Choroid plexus epithelial cell (primary cell): ENCODE measurements at regions not wholly inside any gene's neighbourhood (a gene's known extent, or its start where the extent isn't known, plus 50 kb on each side); places are given as distances from the start of the nearest gene placed in this dataset.
"Not testable (repeated sequence)": the region's sequence is repeated elsewhere in the genome, so short reads cannot be mapped to it uniquely, and the experiment has no call there.

ENCODE experiments used
- DNase-seq: peaks from one replicate; pipeline ENCODE4 v3.0.0-alpha.2; 2010; ENCODE audit warnings: low read depth
- H3K4me3 ChIP-seq: 2 replicates; pipeline ENCODE4 v1.5.1; 2011; ENCODE audit warnings: low read depth, mild to moderate bottlenecking, control low read depth, low read length, moderate library complexity
- TF ChIP-seq, protein P1 (sequence below): conservative IDR thresholded peaks from 2 replicates; pipeline ENCODE4 v1.5.1; 2011; ENCODE audit warnings: low read depth, mild to moderate bottlenecking, control low read depth, inconsistent platforms, low read length, moderate library complexity

DNA sequence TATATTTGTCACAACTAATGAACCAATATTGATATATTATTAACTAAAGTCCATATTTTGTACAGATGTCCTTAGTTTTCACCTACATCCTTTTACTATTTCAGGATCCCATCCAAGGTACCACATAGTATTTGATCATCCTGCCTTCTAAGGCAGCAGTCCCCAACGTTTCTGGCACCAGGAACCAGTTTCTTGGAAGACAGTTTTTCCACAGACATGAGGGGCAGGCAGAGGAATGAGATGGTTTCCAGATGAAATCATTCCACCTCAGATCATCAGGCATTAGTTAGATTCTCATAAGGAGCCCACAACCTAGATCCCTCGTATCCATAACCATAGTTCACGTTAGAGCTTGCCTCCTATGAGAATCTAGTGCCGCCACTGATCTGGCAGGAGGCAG is 82.8 kb upstream of the BCL2L14 start:
- no peak overlapping the region for H3K4me3 ChIP-seq
- TF ChIP-seq, protein P1, sequence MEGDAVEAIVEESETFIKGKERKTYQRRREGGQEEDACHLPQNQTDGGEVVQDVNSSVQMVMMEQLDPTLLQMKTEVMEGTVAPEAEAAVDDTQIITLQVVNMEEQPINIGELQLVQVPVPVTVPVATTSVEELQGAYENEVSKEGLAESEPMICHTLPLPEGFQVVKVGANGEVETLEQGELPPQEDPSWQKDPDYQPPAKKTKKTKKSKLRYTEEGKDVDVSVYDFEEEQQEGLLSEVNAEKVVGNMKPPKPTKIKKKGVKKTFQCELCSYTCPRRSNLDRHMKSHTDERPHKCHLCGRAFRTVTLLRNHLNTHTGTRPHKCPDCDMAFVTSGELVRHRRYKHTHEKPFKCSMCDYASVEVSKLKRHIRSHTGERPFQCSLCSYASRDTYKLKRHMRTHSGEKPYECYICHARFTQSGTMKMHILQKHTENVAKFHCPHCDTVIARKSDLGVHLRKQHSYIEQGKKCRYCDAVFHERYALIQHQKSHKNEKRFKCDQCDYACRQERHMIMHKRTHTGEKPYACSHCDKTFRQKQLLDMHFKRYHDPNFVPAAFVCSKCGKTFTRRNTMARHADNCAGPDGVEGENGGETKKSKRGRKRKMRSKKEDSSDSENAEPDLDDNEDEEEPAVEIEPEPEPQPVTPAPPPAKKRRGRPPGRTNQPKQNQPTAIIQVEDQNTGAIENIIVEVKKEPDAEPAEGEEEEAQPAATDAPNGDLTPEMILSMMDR, result no peak
- DNase-seq, result no peak

DNA sequence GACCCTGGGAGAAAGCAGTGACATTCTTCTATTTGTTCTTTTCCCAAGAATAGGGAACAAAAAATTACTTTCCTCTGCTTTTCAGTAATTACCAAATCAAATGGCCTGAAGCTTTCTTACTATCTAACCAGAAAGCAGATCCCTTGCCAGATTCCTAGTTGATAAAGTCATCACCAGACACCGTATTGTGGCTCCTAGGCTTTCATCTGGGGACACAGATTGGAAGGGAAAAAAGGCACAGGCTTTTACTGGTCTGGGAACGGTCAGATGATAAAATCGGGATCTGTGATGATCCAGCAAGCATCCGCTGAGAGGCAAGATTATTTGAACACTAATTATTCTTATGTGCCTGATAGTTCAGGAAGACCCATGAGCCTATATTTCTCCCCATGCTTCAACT is 79.1 kb upstream of the BCL2L14 start:
- DNase-seq, result peak; percentile 9
- TF ChIP-seq, protein P1, result no peak
- H3K4me3 ChIP-seq, result no peak overlapping the region

DNA sequence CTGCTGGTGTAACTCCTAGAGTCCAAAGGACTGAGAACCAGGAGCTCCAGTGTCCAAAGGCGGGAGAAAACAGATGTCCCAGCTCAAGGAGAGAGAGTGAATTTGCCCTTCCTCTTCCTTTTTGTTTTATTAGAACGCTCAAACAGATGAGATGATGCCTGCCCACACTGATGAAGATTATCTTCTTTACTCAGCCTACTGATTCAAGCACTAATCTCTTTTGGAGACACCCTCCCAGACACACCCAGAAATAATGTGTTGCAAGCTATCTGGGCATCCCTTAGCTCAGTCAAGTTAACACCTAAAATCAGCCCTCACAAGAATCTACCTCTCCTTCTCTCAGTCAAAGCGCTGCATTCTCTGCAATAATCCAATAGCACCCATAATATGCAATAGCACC is 78.2 kb upstream of the BCL2L14 start:
- TF ChIP-seq, protein P1, result no peak
- no peak overlapping the region for H3K4me3 ChIP-seq
- no peak for DNase-seq

DNA sequence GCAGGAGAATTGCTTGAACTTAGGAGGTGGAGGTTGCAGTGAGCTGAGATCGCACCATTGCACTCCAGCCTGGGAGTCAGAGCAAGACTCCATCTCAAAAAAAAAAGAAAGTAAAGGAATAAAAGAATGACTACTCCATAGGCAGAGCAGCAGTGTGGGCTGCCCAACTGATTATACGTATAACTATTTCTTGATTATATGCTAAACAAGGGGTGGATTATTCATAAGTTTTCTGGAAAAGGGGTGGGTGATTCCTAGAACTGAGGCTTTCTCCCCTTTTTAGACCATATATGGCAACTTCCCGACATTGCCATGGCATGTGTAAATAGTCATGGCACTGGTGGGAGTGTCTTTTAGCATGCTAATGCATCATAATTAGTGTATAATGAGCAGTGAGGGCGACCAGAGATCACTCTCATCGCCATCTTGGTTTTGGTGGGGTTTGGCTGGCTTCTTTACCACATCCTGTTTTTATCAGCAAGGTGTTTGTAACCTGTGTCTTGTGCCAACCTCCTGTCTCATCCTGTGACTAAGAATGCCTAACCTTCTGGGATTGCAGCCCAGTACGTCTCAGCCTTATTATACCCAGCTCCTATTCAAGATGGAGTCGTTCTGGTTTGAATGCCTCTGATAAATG is 72.3 kb upstream of the BCL2L14 start:
- DNase-seq, H3K4me3 ChIP-seq: not testable (repeated sequence)

DNA sequence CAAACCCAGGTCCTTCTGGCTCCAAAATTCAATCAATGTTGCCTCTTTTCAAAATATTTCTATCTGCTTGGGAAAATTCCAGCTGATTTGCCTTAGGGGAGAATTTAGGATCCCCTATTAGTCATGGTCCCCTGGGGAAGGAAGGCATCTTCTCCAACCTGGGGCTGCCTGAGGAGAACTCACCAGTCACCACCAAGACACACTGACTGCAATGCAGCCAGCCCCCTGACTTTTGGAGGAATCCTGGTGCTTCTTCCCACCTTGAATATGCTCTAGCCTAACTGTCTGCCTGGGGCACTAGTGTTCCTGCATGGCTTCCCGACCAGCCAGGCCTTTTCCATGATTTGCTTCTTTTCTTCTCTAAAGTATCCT is 71.8 kb upstream of the BCL2L14 start:
- DNase-seq, result no peak
- no peak overlapping the region for H3K4me3 ChIP-seq
- TF ChIP-seq, protein P1, result no peak

DNA sequence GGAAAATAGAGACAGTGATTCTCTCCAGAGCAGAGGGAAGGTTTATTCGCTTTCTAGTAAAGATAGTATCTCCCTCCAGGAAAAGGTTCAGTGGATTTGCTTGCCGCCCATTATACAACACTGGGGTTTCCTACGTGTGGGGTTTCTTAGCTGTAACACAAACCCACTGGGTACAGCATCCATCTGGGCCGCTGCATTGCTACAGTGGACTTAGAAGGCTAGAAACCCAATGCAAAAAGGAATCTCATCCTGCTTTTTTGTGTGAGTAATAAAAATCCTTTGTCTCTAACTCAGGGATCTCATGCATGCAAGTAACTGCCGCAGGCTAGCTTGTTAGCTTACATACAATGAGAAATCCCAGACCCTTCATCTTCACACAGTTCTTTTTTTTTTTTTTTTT is 67.1 kb upstream of the BCL2L14 start:
- TF ChIP-seq, protein P1, result no peak
- no peak overlapping the region for H3K4me3 ChIP-seq

DNA sequence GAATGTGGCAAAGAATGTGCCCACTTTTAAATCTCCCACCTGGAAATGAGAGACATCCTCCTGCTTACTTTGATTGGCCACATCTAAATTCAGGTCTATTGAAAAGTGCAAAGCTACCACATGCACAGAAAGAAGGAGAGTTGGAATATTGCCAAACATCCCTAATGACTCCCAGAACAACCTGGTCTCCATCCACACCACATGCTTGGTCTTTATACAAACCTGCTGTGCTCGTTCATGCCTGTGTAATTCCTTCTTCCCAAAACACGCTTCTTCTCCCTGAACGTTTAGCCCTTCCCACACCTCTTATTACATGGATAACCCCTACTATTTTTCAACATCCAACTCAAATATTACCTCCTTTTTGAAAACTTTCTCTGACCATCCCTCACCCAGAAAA is 66.2 kb upstream of the BCL2L14 start:
- DNase-seq, result no peak
- TF ChIP-seq, protein P1, result no peak
- H3K4me3 ChIP-seq, result no peak overlapping the region

More for the DNA sequence above, 67.1 kb upstream of the BCL2L14 start:
- DNase-seq, result no peak
